Hepatocyte (in vitro differentiated cells): ENCODE measurements at regions not wholly inside any gene's neighbourhood (a gene's known extent, or its start where the extent isn't known, plus 50 kb on each side); places are given as distances from the start of the nearest gene placed in this dataset.

Experiments
- DNase-seq: peaks from one replicate; pipeline ENCODE4 v3.0.0-alpha.2; 2016; ENCODE audit warnings: low spot score
- H2AFZ ChIP-seq: fragments of 200-600 bp; sonication (generic); 2 replicates; pipeline ENCODE4 v1.6.0; 2016; ENCODE audit warnings: antibody characterized with exemption, mild to moderate bottlenecking
- H3K27ac ChIP-seq: fragments of 200-600 bp; sonication (generic); 2 replicates; pipeline ENCODE4 v1.5.1; 2016; ENCODE audit warnings: mild to moderate bottlenecking
- H3K27me3 ChIP-seq: fragments of 200-600 bp; sonication (generic); 2 replicates; pipeline ENCODE4 v1.6.1; 2016
- H3K36me3 ChIP-seq: fragments of 200-600 bp; sonication (generic); replicated peaks from 2 replicates; pipeline ENCODE4 v1.5.1; 2016; ENCODE audit warnings: low read depth; ENCODE audit not compliant: insufficient read depth
- H3K4me1 ChIP-seq: fragments of 200-600 bp; sonication (generic); 2 replicates; pipeline ENCODE4 v1.5.1; 2016; ENCODE audit warnings: mild to moderate bottlenecking, moderate library complexity; ENCODE audit not compliant: insufficient read depth
- H3K4me2 ChIP-seq: fragments of 200-600 bp; sonication (generic); 2 replicates; pipeline ENCODE4 v1.6.0; 2016
- H3K4me3 ChIP-seq: fragments of 200-600 bp; sonication (generic); 2 replicates; pipeline ENCODE4 v1.5.1; 2016; ENCODE audit warnings: mild to moderate bottlenecking
- H3K79me2 ChIP-seq: fragments of 200-600 bp; sonication (generic); 2 replicates; pipeline ENCODE4 v1.6.0; 2017; ENCODE audit warnings: mild to moderate bottlenecking
- H3K9me2 ChIP-seq: fragments of 200-600 bp; sonication (generic); replicated peaks from 2 replicates; pipeline ENCODE4 v1.6.0; 2017; ENCODE audit warnings: mild to moderate bottlenecking; ENCODE audit not compliant: insufficient read depth
- H3K9me3 ChIP-seq: fragments of 200-600 bp; sonication (generic); 2 replicates; pipeline ENCODE4 v1.5.1; 2016; ENCODE audit warnings: low read depth, mild to moderate bottlenecking
- H4K20me1 ChIP-seq: fragments of 200-600 bp; sonication (generic); 2 replicates; pipeline ENCODE4 v1.6.0; 2016; ENCODE audit warnings: mild to moderate bottlenecking; ENCODE audit not compliant: insufficient read depth, poor library complexity, severe bottlenecking
- CTCF ChIP-seq: fragments of 200-600 bp; sonication (generic); IDR thresholded peaks from 2 replicates; pipeline ENCODE4 v1.5.1; 2016; ENCODE audit warnings: antibody characterized with exemption, mild to moderate bottlenecking; ENCODE audit not compliant: poor library complexity
- EZH2 ChIP-seq: fragments of 200-600 bp; sonication (generic); IDR thresholded peaks from 2 replicates; pipeline ENCODE4 v1.6.1; 2016; ENCODE audit warnings: antibody characterized with exemption, mild to moderate bottlenecking, borderline replicate concordance
- EZH2phosphoT487 ChIP-seq: fragments of 200-600 bp; sonication (generic); IDR thresholded peaks from one replicate; pipeline ENCODE4 v1.6.1; 2018; ENCODE audit warnings: antibody characterized with exemption, mild to moderate bottlenecking, low read depth, moderate library complexity; ENCODE audit not compliant: unreplicated experiment, severe bottlenecking
- WGBS: methylation state at CpG from one replicate; pipeline ENCODE4 v1.1.6; 2016; ENCODE audit warnings: low lambda C conversion rate; ENCODE audit errors: missing lambda C conversion rate; 5-methylcytosine and 5-hydroxymethylcytosine counted together

GRCh38 chr19:28285917-28286316 lies 927.0 kb downstream of the UQCRFS1 start:
- 88% methylated on average over 2 of the region's 2 CpGs for WGBS
- H3K36me3 ChIP-seq = no peaks in the 10 kb centered on the region
- no peaks in the 10 kb centered on the region for H3K9me3 ChIP-seq
- no peak overlapping the region for H3K4me2 ChIP-seq
- no peak for TF ChIP-seq EZH2phosphoT487
- no peak for TF ChIP-seq EZH2
- no peak for TF ChIP-seq CTCF
- no peak overlapping the region for H2AFZ ChIP-seq
- no peaks in the 10 kb centered on the region for H3K9me2 ChIP-seq
- H4K20me1 ChIP-seq = no peaks in the 10 kb centered on the region
- DNase-seq = no peak
- no peaks in the 10 kb centered on the region for H3K79me2 ChIP-seq
- H3K27ac ChIP-seq = no peak overlapping the region
- no peak overlapping the region for H3K4me3 ChIP-seq
- H3K4me1 ChIP-seq = peaks cover 21% of the 10 kb centered on the region
- H3K27me3 ChIP-seq = no peaks in the 10 kb centered on the region

GRCh38 chr19:28285078-28285477 lies 927.9 kb downstream of the UQCRFS1 start:
- Histone ChIP-seq H3K27ac (no peak overlapping the region), H2AFZ (no peak overlapping the region), H3K79me2 (no peaks in the 10 kb centered on the region), H3K27me3 (no peaks in the 10 kb centered on the region), H3K4me1 (peaks cover 17% of the 10 kb centered on the region), H3K4me2 (no peak overlapping the region), H3K36me3 (no peaks in the 10 kb centered on the region), H3K9me2 (no peaks in the 10 kb centered on the region), H3K9me3 (no peaks in the 10 kb centered on the region), H3K4me3 (no peak overlapping the region), H4K20me1 (no peaks in the 10 kb centered on the region)
- DNase-seq = no peak
- TF ChIP-seq EZH2phosphoT487 = no peak
- TF ChIP-seq CTCF = no peak
- TF ChIP-seq EZH2 = no peak

- no peaks in the 10 kb centered on the region for H3K36me3 ChIP-seq
- no peaks in the 10 kb centered on the region for H3K9me3 ChIP-seq
- H3K4me3 ChIP-seq = no peak overlapping the region
Measured at GRCh38 chr19:28284389-28284788, 928.6 kb downstream of the UQCRFS1 start.

More at GRCh38 chr19:28284389-28284788, 928.6 kb downstream of the UQCRFS1 start:
- no peak overlapping the region for H3K27ac ChIP-seq
- H3K79me2 ChIP-seq = no peaks in the 10 kb centered on the region
- TF ChIP-seq CTCF = no peak
- TF ChIP-seq EZH2 = no peak
- no peaks in the 10 kb centered on the region for H3K27me3 ChIP-seq
- no peak for DNase-seq
- no peaks in the 10 kb centered on the region for H4K20me1 ChIP-seq
- H3K9me2 ChIP-seq = no peaks in the 10 kb centered on the region
- H3K4me2 ChIP-seq = no peak overlapping the region
- no peak overlapping the region for H2AFZ ChIP-seq
- peaks cover 11% of the 10 kb centered on the region for H3K4me1 ChIP-seq
